GM18951 (cell line): ENCODE measurements at regions not wholly inside any gene's neighbourhood (a gene's known extent, or its start where the extent isn't known, plus 50 kb on each side); places are given as distances from the start of the nearest gene placed in this dataset.

Experiments
- POLR2A ChIP-seq: IDR thresholded peaks from 4 replicates; pipeline ENCODE4 v1.6.1; 2011; ENCODE audit warnings: mild to moderate bottlenecking; ENCODE audit not compliant: insufficient read length, insufficient read depth; ENCODE audit errors: extremely low read depth
- in situ Hi-C: fragments of 300-500 bp; cut with MboI; formaldehyde crosslinking; loops from one replicate; pipeline ENCODE4 v1.12.0; 2022; ENCODE audit warnings: low sequenced_read_pairs, mixed read lengths, inconsistent platforms; ENCODE audit not compliant: unreplicated experiment

DNA sequence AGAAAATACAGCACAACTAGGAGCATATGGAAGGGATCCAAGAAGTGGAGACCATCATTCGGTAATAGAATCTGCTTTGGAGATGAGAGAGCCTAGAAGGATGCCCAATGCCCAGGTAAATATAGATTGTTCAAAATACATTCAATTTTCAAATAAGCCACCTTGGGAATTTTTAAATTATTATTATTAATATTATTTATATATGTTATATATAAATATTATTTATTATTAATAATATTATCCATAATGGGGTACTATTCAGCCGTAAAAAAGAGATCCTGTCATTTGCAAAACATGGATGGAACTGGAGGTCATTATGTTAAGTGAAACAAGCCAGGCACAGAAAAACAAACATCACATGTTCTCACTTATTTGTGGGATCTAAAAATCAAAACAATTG, 127.8 kb upstream of the NDUFV2 start:
- no peak for TF ChIP-seq POLR2A
- in situ Hi-C loops = loop anchor here (25.0 kb wide), 1 partner anchor 312 kb away; no protein-coding TSS in a partner anchor

DNA sequence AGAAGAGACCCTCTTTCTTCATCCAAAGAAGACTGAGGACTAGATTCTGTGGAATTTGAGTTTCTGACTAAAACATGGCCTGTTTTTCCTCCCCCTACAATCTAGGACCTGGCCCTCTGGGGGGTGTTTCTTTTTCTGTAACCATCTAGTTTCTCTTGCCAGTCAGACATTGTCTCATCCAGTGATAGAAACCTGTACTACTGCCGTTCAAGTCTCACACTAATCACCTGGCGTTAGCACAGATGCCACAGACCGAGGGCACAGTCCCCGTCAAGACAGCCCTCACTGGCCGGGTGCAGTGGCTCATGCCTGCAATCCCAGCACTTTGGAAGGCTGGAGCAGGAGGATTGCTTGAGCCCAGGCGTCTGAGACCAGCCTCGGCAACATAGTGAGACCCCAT, 126.9 kb upstream of the NDUFV2 start:
- in situ Hi-C loops = loop anchor here (25.0 kb wide), 1 partner anchor 313 kb away; no protein-coding TSS in a partner anchor
- no peak for TF ChIP-seq POLR2A

DNA sequence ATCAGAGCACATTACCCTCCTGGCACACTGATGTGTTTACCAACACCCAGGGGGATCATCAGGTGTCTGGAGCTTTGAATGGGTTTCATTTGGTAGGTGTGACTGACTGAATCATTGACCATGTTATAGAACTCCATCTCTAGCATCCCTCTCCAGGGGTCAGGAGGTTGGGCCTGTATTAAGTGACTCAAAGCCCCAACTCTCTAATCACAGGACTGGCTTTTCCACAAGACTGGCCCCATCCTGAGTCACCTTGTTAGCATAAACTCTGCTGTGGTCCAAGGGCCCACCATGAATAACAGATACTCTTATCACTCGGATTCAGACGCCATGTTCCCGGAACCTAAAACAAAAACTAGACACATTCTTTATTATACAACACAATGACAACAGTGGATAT, 125.9 kb upstream of the NDUFV2 start:
- no peak for TF ChIP-seq POLR2A
- in situ Hi-C loops = loop anchor here (25.0 kb wide), 1 partner anchor 314 kb away; no protein-coding TSS in a partner anchor

- in situ Hi-C loops = loop anchor here (25.0 kb wide), 1 partner anchor 315 kb away; no protein-coding TSS in a partner anchor
- no peak for TF ChIP-seq POLR2A
Observed at GRCh38 chr18:8977166-8977565, 125.3 kb upstream of the NDUFV2 start.

DNA sequence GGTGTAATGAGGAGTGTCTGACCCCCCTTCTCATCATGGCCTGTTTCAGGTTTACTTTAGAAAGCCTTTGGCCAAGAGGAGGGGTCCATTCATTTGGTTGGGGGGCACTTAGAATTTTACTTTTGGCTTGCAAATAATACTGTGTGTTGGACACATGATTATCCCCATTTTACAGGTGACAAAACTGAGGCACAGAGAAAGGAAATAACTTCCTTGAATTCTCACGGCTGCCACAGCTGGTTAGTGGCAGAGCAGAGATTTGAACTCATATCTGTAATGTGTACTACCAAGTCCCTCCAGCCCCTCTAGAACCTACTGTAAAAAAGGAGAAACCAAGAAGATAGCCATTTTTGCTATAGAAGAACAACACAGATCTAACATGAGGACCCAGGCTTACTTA, 124.8 kb upstream of the NDUFV2 start:
- no peak for TF ChIP-seq POLR2A
- in situ Hi-C loops = loop anchor here (25.0 kb wide), 1 partner anchor 315 kb away; no protein-coding TSS in a partner anchor

DNA sequence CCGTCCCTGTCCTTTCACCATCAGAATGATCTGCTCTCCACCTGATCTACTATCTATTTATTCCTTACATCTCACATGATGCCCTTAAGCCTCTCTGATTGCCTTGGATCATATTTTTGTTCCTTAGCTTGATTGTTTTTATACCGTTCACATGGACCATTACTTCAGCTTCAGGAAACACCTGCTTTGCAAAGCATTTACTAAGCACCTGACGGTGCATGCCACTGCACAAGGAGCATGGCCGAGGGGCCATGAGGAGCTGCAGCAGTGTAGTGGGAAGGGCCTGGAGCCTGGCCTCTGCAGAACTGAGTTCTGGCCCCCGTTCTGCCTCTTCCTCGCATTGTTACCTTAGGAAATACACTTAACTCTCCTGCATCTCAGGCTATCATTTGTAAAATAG, 124.1 kb upstream of the NDUFV2 start:
- TF ChIP-seq POLR2A = no peak
- in situ Hi-C loops = loop anchor here (25.0 kb wide), 1 partner anchor 316 kb away; no protein-coding TSS in a partner anchor

DNA sequence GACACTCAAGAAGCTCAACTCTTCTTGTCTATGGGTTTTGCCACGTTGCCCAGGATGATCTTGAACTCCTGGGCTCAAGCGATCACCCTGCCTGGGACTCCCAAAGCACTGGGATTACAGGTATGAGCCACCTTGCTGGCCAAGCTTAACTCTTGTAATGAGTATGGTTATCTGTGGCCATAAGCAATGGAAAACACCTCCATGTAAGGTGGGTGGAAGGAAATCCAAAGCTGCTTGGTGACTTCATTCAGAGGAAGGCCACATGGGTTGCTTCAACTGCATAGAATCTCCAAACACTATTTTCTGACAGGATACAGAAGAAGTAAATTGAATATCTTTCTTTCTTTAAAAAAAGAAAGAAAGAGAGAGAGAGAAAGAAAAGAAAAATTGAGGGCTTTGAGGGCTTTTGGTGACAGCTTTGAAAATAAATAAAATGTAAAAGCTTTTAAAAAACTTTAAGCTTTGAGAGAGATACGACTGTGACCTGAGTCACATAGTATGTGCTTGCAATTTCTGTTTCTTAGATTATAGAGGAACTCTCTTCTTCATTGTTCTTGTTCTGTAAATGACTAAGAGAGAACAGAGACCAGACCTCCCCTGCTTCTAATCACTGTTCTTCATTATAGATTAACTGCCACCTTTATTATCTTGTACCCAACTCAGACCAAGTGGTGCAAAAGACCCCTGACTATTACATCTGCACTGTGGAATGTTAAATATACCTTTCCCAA, 123.1 kb upstream of the NDUFV2 start:
- no peak for TF ChIP-seq POLR2A
- in situ Hi-C loops = loop anchor here (25.0 kb wide), 1 partner anchor 317 kb away; no protein-coding TSS in a partner anchor

GRCh38 chr18:8980496-8980895, 122.0 kb upstream of the NDUFV2 start:
- in situ Hi-C loops = loop anchor here (25.0 kb wide), 1 partner anchor 318 kb away; no protein-coding TSS in a partner anchor
- no peak for TF ChIP-seq POLR2A

DNA sequence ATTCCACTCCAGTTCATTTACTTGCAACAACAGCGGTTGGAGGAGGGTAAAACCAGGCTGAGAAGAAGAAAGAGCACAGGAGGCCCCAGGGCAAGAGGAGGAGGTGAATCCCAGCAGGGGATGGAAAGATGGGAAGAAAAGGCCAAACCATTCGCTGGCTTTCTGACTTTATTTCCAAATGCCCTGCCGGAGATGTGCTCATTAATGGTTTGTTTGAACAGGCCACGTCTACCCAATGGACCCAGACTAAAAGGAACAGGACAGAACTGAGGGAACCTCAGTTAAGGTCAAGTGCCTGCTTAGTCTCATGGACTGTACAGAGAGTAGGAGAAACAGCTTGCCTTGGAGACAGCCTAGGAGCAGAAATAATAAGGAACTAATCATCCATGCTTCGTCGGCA, 121.6 kb upstream of the NDUFV2 start:
- TF ChIP-seq POLR2A = no peak
- in situ Hi-C loops = loop anchor here (25.0 kb wide), 1 partner anchor 319 kb away; no protein-coding TSS in a partner anchor

DNA sequence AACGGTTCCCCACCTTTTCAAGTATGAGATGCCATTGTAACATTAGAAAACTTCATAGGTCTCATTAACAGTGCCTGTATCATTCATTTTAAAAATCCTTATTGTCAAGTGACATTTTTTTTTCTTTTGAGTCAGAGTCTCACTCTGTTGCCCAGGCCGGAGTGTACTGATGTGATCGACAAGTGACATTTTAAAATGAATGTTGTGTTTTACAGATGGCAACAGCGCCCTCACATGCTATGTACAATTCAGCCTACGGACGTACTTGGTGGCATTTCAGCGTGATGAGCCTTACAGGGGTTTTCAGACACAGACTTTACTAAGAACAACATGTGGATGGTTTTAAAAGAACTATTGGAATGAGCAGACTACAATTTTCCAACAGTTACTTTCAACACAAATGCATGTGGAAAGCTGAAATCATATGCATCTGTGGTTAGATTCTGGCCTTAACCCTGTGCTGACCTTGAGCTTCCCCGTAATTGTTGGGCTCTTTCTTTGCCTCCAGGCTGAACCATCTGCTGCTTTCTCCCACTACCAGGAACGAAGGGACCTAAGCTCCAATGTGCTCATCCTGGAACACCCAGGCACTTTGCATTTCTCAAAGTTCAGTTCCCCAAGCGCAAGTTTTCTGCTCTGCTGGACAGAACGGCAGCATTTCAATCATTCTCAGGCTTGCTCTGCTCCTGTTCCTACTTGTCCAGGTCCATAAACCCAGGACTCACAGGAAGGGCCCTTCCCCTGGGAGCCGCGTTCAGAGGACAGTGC, 119.9 kb upstream of the NDUFV2 start:
- in situ Hi-C loops = loop anchor here (25.0 kb wide), 1 partner anchor 320 kb away; no protein-coding TSS in a partner anchor
- no peak for TF ChIP-seq POLR2A

DNA sequence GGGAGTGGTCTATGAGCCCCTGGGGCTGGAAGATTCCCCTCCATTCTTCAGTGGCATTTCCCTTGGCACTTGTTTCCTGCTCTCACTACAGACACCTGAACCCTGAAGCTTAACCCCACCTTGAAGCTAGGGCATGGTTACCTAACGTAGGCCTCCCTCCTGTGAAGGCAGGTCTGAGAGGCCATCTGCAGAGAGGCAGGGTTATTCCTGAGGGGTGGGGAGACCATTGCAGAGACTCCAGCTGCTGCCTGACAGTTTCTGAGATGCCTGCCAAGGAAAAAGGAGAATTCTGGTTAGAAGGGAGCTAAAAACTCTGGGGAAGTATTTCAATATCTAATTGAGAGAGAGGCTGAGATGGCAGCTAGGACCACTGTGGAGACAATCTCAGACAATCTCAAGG, 119.3 kb upstream of the NDUFV2 start:
- in situ Hi-C loops = loop anchor here (25.0 kb wide), 1 partner anchor 321 kb away; no protein-coding TSS in a partner anchor

GRCh38 chr18:8984131-8984721, 118.3 kb upstream of the NDUFV2 start:
- TF ChIP-seq POLR2A = no peak
- in situ Hi-C loops = loop anchor here (25.0 kb wide), 1 partner anchor 322 kb away; no protein-coding TSS in a partner anchor

More for the DNA sequence above, 119.3 kb upstream of the NDUFV2 start:
- TF ChIP-seq POLR2A = no peak

DNA sequence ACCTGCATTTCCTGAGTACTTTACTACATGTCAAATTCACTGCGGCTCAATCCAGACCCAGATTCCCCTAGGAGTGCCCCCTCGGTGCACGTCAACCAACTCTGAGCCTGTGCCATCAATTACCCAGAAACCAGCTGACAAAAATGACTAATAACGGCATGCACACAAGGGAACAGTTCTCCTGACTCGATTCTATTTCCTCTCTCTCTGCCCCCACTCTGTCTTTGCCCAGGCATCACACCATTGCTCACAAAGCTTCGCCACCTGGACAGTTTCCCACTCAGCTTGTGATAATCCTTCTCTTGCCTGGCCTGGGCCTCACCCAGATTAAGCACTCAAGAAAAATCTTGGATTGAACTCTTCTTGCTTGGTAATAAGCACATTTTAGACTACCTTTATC, 115.3 kb upstream of the NDUFV2 start:
- in situ Hi-C loops = loop anchor here (25.0 kb wide), 1 partner anchor 325 kb away; no protein-coding TSS in a partner anchor
- TF ChIP-seq POLR2A = no peak

DNA sequence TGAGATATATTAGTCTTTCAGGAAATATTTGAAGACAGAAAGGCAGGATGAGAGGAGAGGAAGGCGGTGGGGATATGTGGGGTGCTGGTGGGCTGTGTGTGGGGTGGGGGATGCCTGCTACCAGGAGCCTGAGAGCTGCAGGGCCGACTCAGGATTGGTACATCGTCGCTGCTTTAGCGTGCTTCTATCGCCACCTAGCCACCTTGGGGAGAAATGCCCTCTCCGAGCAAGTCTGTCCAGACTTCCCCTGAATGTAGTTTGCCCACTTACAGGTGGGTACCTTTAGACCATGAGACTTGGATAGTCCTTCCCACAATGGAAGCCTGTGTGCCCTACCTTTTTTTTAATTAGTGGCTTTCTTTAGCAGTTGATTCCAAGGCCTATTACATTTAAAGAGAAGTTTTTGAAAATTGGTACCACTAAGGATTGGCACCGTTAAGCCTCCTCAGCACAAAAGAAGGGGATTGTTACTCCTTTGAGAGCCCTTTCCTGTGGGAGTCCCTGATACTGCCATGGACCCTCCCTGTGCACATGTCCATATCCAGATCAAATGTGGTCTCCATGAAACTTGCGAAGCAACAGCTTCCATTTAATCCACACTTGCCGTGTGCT, 114.1 kb upstream of the NDUFV2 start:
- no peak for TF ChIP-seq POLR2A
- in situ Hi-C loops = loop anchor here (25.0 kb wide), 1 partner anchor 326 kb away; no protein-coding TSS in a partner anchor
